ENCODE measurements at regions not wholly inside any gene's neighbourhood (a gene's known extent, or its start where the extent isn't known, plus 50 kb on each side); places are given as distances from the start of the nearest gene placed in this dataset.
A peak's percentile ranks its signal among the peaks of the same experiment; 100 is the strongest.
"Not testable (repeated sequence)": the region's sequence is repeated elsewhere in the genome, so short reads cannot be mapped to it uniquely, and the experiment has no call there.

DNA sequence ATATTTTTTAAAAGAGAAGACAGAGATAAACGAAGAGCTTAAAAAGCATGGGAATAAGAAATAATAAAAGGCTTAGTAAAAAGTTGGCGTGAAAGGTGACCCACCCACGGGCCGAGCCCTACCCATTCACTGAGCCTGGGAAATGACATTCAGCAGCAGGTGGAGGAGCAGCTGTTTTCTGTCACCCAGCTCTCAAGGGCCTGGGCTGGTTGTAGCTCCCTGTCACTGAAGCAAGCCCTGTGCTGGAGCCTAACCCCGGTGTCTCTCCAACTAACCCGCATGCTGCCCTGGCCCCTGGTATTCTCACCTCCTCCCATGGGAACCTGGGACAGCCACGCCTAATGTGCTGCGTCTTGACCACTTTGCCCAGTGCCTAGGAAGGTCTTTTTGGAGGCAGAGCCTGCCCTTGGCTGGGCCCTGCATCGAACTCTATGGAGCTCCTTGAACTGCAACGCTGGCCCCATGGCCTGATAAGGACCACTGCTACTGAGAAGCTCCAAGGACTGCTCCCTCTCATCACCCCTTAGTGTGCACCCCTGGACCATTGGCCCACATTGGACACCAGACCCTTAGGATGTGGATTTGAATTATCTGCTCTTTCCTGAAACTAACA, 68.8 kb upstream of the IYD start:
- H3K4me1 Mint-ChIP-seq: peaks cover 12% of the 10 kb centered on the region
- no peak overlapping the region for H3K4me3 Mint-ChIP-seq
- H3K27me3 Mint-ChIP-seq: peaks cover 17% of the 10 kb centered on the region
- peak; percentile 22 for ATAC-seq
- no peak overlapping the region for H3K27ac Mint-ChIP-seq
- H3K36me3 Mint-ChIP-seq: peaks cover 16% of the 10 kb centered on the region
- H3K9me3 Mint-ChIP-seq: peaks cover 12% of the 10 kb centered on the region

- peaks cover 28% of the 10 kb centered on the region for H3K27me3 Mint-ChIP-seq
- no peak overlapping the region for H3K27ac Mint-ChIP-seq
- H3K36me3 Mint-ChIP-seq: peaks cover 11% of the 10 kb centered on the region
- H3K4me1 Mint-ChIP-seq: peaks cover 12% of the 10 kb centered on the region
- ATAC-seq: peak; percentile 92
- peaks cover 8% of the 10 kb centered on the region for H3K9me3 Mint-ChIP-seq
- H3K4me3 Mint-ChIP-seq: no peak overlapping the region
Observed at GRCh38 chr6:150301846-150302519, 66.8 kb upstream of the IYD start.

DNA sequence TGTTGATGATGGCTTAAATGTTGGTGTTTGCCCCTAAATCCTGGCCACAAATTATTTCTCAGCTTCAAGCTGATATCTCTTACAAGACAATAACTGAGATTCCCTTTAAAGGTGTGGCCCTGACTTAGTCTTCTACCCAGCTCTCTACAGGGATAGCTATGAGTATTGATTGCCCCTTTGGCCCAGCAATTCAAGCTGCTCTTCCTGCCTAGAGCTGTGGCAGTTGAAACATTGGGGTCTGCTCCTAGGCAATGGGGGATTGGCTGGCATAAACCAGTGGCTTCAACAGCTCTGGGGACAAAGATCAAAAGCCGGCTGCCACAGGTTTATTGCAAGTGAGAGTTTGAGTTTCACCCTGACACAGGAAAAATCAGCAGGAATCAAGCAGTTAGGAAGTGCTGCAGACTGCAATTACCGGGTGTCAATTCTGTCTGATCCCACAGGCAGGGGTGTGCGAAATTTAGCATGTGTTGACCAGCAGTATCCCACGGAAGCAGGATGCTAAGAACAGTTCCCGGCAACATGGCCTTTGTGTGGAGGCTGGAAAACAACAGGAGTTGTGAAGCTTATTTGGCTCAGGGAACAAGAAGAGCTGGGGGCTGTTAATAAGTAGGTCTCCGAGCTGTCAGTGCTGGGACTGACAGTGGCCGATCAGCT, 66.2 kb upstream of the IYD start:
- peak; percentile 9 for ATAC-seq
- Mint-ChIP-seq H3K36me3 (peaks cover 6% of the 10 kb centered on the region), H3K4me3 (no peak overlapping the region), H3K4me1 (peaks cover 12% of the 10 kb centered on the region), H3K27me3 (peaks cover 30% of the 10 kb centered on the region), H3K9me3 (peaks cover 6% of the 10 kb centered on the region), H3K27ac (no peak overlapping the region)

GRCh38 chr6:150303256-150303655, 65.6 kb upstream of the IYD start:
- no peak for ATAC-seq
- Mint-ChIP-seq H3K4me3 (no peak overlapping the region), H3K27ac (no peak overlapping the region), H3K4me1 (peaks cover 12% of the 10 kb centered on the region), H3K9me3 (no peaks in the 10 kb centered on the region), H3K27me3 (peaks cover 29% of the 10 kb centered on the region), H3K36me3 (peaks cover under 1% of the 10 kb centered on the region)

DNA sequence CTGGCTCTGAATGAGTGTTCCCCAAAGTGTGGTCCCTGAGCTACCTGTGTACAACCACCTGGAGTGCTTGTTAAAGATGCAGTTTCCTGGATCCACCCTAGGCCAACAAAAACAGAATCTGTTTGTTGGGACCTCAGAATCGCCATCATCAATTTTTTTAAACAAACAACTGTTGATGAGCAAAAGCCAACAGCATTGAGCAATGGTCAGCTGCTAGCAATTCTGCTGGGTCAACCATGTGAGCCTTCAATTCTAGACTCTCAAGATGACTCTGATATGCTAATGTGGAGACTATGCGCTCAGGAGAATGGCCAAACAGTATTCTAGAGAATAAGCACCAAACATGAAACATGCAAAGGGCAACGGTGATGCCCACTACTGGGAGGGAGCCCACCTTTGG, 64.4 kb upstream of the IYD start:
- Mint-ChIP-seq H3K4me3 (no peak overlapping the region), H3K27me3 (peaks cover 33% of the 10 kb centered on the region), H3K27ac (no peak overlapping the region)

GRCh38 chr6:150306290-150306689, 62.5 kb upstream of the IYD start:
- peaks cover 34% of the 10 kb centered on the region for H3K27me3 Mint-ChIP-seq
- peaks cover 12% of the 10 kb centered on the region for H3K4me1 Mint-ChIP-seq
- no peak overlapping the region for H3K4me3 Mint-ChIP-seq
- H3K36me3 Mint-ChIP-seq: no peaks in the 10 kb centered on the region
- H3K9me3 Mint-ChIP-seq: no peaks in the 10 kb centered on the region
- H3K27ac Mint-ChIP-seq: no peak overlapping the region
- no peak for ATAC-seq

More for the DNA sequence above, 64.4 kb upstream of the IYD start:
- H3K36me3 Mint-ChIP-seq: no peaks in the 10 kb centered on the region
- H3K9me3 Mint-ChIP-seq: no peaks in the 10 kb centered on the region
- ATAC-seq: no peak
- peaks cover 12% of the 10 kb centered on the region for H3K4me1 Mint-ChIP-seq

DNA sequence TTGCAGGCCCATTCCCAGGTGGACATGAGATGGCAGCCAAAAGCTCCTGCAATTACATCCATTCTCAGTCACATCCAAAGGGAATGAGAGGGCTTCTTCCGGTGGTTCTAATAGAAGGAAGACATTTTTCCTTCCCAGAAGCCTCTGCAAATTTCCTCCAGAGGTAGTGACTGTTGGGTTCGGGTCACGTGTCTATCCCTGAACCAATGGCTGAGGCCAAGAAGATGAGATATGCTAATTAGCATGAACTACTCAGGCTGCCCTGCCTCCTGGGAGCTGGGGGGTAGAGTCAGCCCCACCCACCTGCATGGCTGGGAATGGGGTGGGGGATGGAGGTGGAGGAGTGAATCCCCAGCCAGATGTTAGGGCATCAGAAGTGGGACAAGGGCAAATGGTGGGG, 61.3 kb upstream of the IYD start:
- H3K4me3 Mint-ChIP-seq: no peak overlapping the region

DNA sequence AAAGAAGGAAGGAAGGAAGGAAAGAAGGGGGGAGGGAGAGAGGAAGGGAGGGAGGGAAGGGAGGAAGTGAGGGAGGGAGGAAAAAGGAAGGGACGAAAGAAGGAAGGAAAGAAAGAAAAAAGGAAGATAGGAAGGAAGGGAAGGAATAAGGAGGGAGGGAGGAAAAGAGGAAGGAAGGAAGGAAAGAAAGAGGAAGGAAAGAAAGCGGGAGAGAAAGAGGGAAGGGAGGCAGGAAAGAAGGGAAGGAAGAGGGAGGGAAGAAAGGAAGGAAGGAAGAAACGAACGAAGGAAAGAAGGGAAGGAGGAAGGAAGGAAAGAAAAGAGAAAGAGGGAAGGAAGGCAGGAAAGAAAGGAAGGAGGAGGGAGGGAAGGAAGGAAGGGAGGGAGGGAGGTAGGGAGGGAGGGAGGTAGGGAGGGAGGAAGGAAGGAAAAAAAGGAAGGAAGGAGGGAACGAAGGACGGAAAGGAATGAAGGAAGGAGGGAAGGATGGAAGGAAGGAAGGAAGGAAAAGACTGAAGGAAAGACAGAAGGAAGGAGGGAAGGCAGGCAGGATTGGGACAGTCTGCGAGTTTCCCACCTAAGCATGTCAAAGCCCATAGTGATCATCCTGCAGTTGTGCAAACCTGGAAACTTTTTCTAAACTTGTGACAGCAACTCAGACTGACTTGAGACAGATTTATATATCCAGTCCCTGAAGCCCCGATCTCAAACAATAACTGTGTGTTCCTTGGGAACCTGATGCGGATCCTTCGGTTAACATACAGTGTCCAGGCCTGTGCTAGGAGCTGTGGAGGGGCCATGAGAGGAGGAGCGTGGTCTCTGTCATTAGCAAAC, 59.8 kb upstream of the IYD start:
- Mint-ChIP-seq H3K27ac (no peak overlapping the region), H3K9me3 (no peaks in the 10 kb centered on the region), H3K36me3 (no peaks in the 10 kb centered on the region), H3K4me1 (no peaks in the 10 kb centered on the region), H3K27me3 (peaks cover 60% of the 10 kb centered on the region), H3K4me3 (no peak overlapping the region)
- no peak for ATAC-seq

More for the DNA sequence above, 61.3 kb upstream of the IYD start:
- peaks cover 45% of the 10 kb centered on the region for H3K27me3 Mint-ChIP-seq
- no peak overlapping the region for H3K27ac Mint-ChIP-seq
- no peaks in the 10 kb centered on the region for H3K9me3 Mint-ChIP-seq
- no peak for ATAC-seq
- H3K36me3 Mint-ChIP-seq: no peaks in the 10 kb centered on the region
- peaks cover 2% of the 10 kb centered on the region for H3K4me1 Mint-ChIP-seq

DNA sequence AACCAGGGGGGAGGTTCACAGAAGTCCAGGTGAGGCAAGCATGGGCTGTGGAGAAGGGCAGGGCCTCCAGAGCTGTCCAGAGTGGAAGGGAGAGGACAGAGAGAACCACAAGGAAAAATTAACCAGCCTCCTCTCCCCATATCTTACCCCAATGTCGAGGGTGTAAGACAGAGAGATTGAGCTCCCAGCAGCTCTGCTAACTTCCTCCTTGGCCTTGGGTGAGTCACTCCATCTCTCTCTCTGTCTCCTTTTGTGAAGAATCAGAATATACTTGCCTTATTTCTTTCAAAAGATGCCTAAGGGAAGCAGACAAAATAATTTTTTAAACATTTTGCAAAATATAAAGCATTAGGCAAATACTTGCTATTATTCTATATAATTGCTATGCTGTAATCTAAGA, 58.3 kb upstream of the IYD start:
- H3K9me3 Mint-ChIP-seq: no peaks in the 10 kb centered on the region
- no peak overlapping the region for H3K27ac Mint-ChIP-seq
- no peaks in the 10 kb centered on the region for H3K4me1 Mint-ChIP-seq
- H3K36me3 Mint-ChIP-seq: no peaks in the 10 kb centered on the region
- peaks cover 74% of the 10 kb centered on the region for H3K27me3 Mint-ChIP-seq
- H3K4me3 Mint-ChIP-seq: no peak overlapping the region
- ATAC-seq: peak; percentile 20

GRCh38 chr6:150311149-150311944, 57.5 kb upstream of the IYD start:
- not testable (repeated sequence) for H3K9me3 Mint-ChIP-seq, H3K4me1 Mint-ChIP-seq, H3K4me3 Mint-ChIP-seq, H3K36me3 Mint-ChIP-seq, ATAC-seq, H3K27ac Mint-ChIP-seq
- peaks cover 70% of the 10 kb centered on the region for H3K27me3 Mint-ChIP-seq

DNA sequence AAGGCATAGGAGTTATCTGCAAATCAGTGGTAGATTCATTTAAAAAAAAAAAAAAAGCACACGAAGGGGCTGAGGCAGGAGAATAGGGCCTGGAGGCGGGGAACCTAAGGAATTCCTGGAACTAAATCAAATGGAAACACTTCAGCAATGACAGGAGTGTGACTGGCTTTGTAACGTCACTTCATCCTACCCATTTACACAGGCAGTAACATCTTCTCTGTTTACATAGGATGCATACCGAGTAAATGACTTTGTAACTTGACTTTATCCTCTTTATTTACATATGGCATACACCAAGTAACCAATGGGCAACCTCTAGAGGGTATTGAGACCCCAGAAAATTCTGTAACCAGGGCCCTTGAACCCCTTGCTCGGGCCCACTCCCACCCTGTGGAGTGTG, 56.4 kb upstream of the IYD start:
- Mint-ChIP-seq H3K27me3 (peaks cover 59% of the 10 kb centered on the region), H3K9me3 (no peaks in the 10 kb centered on the region), H3K4me3 (no peak overlapping the region), H3K27ac (no peak overlapping the region), H3K4me1 (no peaks in the 10 kb centered on the region), H3K36me3 (no peaks in the 10 kb centered on the region)
- no peak for ATAC-seq

DNA sequence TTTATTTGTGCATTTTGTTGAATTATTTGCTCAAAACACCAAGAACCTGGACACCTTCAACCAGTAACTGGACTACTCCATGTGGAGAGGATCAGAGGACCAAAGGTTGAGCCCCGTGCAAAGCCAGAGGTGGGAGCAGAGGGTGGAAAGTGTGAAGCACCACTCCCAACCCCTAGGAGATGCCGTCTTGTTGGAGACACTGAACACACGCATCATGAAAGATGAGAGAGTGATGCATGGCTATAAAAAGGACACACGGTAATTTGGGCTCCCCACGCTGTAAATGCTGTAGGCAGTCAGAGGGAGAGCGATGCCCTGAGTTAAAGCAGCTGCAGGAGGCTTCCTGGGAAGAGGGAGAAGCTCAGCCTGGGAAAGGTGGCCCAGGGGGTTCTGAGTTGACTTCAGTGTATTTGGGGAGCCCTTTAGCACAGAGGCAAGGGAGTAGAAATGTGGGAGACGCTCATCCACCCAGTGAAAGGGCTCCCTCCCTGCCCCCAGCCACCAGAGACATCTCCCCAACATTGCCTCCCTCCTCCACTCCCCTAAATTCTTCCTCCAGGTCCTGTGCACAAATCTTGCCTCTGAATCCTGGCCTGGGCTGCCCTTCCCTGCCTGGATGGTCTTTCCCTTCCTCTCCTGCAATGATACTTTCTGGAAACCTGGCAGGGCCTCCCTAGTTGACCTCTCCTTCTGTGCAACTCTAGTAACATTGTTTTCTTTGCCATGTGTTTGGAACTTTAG, 55.8 kb upstream of the IYD start:
- no peaks in the 10 kb centered on the region for H3K36me3 Mint-ChIP-seq
- no peaks in the 10 kb centered on the region for H3K4me1 Mint-ChIP-seq
- H3K27ac Mint-ChIP-seq: no peak overlapping the region
- peaks cover 53% of the 10 kb centered on the region for H3K27me3 Mint-ChIP-seq
- H3K9me3 Mint-ChIP-seq: no peaks in the 10 kb centered on the region
- no peak overlapping the region for H3K4me3 Mint-ChIP-seq
- ATAC-seq: no peak

DNA sequence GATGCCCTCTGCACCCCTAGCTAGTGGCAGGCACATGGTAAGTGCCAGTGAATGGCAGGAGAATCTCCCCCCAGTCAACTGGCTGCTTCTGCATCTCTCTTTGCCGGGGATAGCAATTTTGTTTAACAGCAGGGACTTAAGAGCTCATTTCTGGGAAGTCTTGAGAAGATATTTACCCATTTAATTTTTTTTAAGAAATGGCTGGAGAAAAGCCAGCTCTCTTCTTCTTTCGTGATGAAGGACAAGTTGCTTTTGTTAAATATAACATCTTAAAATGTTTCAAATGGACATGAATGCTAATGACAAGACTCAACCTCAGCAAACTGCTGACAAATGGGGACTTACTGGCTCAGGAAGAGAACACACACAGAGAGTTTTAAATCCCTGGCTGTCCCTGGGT, 55.0 kb upstream of the IYD start:
- Mint-ChIP-seq H3K4me3 (no peak overlapping the region), H3K9me3 (no peaks in the 10 kb centered on the region), H3K4me1 (no peaks in the 10 kb centered on the region), H3K27me3 (peaks cover 47% of the 10 kb centered on the region), H3K27ac (no peak overlapping the region), H3K36me3 (no peaks in the 10 kb centered on the region)
- ATAC-seq: no peak

Data from stimulated activated memory B cell treated with anti-CD40 and anti-IgM and Interleukin-4, amounts not matched to agents 10 μg/mL and 1 μg/mL and 100 μg/mL, for 72 hours (primary cell).